ENCODE measurements at regions not wholly inside any gene's neighbourhood (a gene's known extent, or its start where the extent isn't known, plus 50 kb on each side); places are given as distances from the start of the nearest gene placed in this dataset.

- Histone ChIP-seq H3K27ac (ENCODE audit: low read depth, low read length) (no peak overlapping the region), H3K4me1 (ENCODE audit: insufficient read depth, low read length) (no peaks in the 10 kb centered on the region), H3K4me3 (ENCODE audit: low read length) (no peak overlapping the region), H3K9me3 (ENCODE audit: low read length) (no peaks in the 10 kb centered on the region), H3K36me3 (ENCODE audit: insufficient read depth, low read length) (no peaks in the 10 kb centered on the region), H3K27me3 (ENCODE audit: insufficient read depth, low read length, poor library complexity, severe bottlenecking) (no peaks in the 10 kb centered on the region)
- Mint-ChIP-seq H3K27me3 (peaks cover 4 to 24% of the 10 kb centered on the region in 2 donors), H3K4me3 (no peak overlapping the region), H3K4me1 (no peaks in the 10 kb centered on the region), H3K27ac (no peak overlapping the region), H3K9me3 (no peaks in the 10 kb centered on the region), H3K36me3 (no peaks in the 10 kb centered on the region)
- DNase-seq: no peak
- CTCF ChIA-PET: no interaction called here
- POLR2A ChIA-PET: no interaction called here
Measured at GRCh38 chr1:199302554-199302953, 663.7 kb downstream of the PTPRC start.

DNA sequence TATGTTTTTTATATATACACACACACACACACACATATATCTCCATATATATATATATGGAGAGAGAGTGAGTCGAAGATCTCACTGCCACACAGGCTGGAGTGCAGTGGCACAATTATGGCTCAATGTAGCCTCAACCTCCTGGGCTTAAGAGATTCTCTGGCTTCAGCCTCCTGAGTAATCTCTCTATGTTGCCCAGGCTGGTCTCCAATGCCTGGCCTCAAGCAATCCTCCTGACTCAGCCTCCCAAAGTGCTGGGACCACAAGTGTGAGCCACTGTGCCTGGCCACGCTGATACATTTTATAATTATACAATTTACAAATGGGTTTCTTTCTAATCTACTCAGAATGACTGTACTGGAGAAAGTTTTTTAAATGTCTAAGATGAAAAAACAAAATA, 664.2 kb downstream of the PTPRC start:
- Histone ChIP-seq H3K27ac (ENCODE audit: low read depth, low read length) (no peak overlapping the region), H3K4me3 (ENCODE audit: low read length) (no peak overlapping the region), H3K9me3 (ENCODE audit: low read length) (no peaks in the 10 kb centered on the region), H3K36me3 (ENCODE audit: insufficient read depth, low read length) (no peaks in the 10 kb centered on the region), H3K27me3 (ENCODE audit: insufficient read depth, low read length, poor library complexity, severe bottlenecking) (no peaks in the 10 kb centered on the region), H3K4me1 (ENCODE audit: insufficient read depth, low read length) (no peaks in the 10 kb centered on the region)
- peaks cover 4 to 23% of the 10 kb centered on the region in 2 donors for H3K27me3 Mint-ChIP-seq
- H3K4me3 Mint-ChIP-seq: no peak overlapping the region
- CTCF ChIA-PET: no interaction called here
- no peak for DNase-seq
- H3K36me3 Mint-ChIP-seq: no peaks in the 10 kb centered on the region
- H3K9me3 Mint-ChIP-seq: no peaks in the 10 kb centered on the region
- no peak overlapping the region for H3K27ac Mint-ChIP-seq
- H3K4me1 Mint-ChIP-seq: peaks cover 2 to 4% (median 4%) of the 10 kb centered on the region in 3 donors
- POLR2A ChIA-PET: no interaction called here

DNA sequence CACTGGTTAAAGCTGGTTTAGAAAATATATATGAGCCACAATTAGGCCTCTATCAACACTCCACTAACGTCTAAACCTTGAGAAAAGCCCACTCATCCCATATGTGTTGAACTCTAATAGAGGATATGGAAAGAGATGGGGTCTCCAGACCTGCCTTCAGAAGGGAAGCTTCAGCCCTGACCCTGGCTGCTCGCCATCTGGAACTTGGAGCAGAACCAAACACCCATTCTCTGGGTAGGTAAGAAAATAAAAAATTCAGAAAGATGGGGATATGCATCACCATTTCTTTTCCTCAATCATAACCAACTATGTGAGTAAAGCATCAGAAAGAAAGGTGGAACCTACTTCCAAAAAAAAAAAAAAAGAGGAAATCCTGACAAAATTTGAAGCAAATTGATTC, 666.2 kb downstream of the PTPRC start:
- DNase-seq: no peak
- Histone ChIP-seq H3K27ac (ENCODE audit: low read depth, low read length) (no peak overlapping the region), H3K36me3 (ENCODE audit: insufficient read depth, low read length) (no peaks in the 10 kb centered on the region), H3K27me3 (ENCODE audit: insufficient read depth, low read length, poor library complexity, severe bottlenecking) (no peaks in the 10 kb centered on the region), H3K4me3 (ENCODE audit: low read length) (no peak overlapping the region), H3K4me1 (ENCODE audit: insufficient read depth, low read length) (no peaks in the 10 kb centered on the region), H3K9me3 (ENCODE audit: low read length) (no peaks in the 10 kb centered on the region)
- no peaks in the 10 kb centered on the region for H3K36me3 Mint-ChIP-seq
- no peak overlapping the region for H3K4me3 Mint-ChIP-seq
- ChIA-PET CTCF (no interaction called here), POLR2A (no interaction called here)
- H3K4me1 Mint-ChIP-seq: peaks cover 4 to 9% (median 7%) of the 10 kb centered on the region in 3 donors
- H3K27me3 Mint-ChIP-seq: peaks cover 4 to 33% of the 10 kb centered on the region in 2 donors
- H3K27ac Mint-ChIP-seq: no peak overlapping the region
- no peaks in the 10 kb centered on the region for H3K9me3 Mint-ChIP-seq

DNA sequence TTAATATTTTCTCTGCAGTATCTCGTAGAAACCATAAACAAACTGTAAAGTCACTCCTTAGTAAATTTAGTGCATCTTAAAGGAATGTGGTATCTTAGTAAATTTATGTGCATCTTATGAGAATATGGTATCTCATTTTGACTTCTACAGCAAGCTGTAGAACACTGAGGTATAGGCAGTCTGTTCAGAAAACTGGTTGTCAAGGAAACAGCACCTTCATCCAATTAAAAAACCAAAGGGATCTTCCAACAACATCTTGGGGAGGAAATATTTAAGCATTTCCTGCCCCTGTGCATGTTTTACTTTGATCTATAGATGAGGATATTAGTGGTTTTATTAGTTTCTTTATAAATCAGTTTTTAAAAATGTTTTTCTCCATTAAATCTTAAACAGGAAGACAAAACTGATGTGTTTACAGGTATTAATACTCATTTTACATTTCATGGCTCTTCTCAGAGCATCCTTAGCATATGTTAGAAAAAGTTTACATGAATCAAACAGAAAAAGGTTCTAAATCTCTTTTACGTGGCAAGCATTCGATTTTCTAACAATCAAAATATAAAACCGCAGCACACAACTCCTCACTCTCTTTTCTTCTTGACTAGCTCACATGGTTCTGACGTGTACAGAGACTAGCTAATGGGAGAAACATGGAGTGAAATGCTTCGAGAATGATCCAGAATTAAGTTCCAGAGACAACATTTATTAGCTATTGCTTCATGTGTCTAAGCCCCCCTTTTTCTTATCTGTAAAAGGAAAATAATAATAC, 668.8 kb downstream of the PTPRC start:
- Histone ChIP-seq H3K27me3 (ENCODE audit: insufficient read depth, low read length, poor library complexity, severe bottlenecking) (no peaks in the 10 kb centered on the region), H3K9me3 (ENCODE audit: low read length) (no peaks in the 10 kb centered on the region), H3K27ac (ENCODE audit: low read depth, low read length) (no peak overlapping the region), H3K36me3 (ENCODE audit: insufficient read depth, low read length) (no peaks in the 10 kb centered on the region), H3K4me3 (ENCODE audit: low read length) (no peak overlapping the region), H3K4me1 (ENCODE audit: insufficient read depth, low read length) (no peaks in the 10 kb centered on the region)
- H3K4me3 Mint-ChIP-seq: peak overlapping the region in 2 of 7 donors; percentile 20 to 56
- peaks cover 4 to 9% (median 7%) of the 10 kb centered on the region in 3 donors for H3K4me1 Mint-ChIP-seq
- no peak for DNase-seq
- H3K27me3 Mint-ChIP-seq: peaks cover 5 to 48% of the 10 kb centered on the region in 2 donors
- ChIA-PET CTCF (no interaction called here), POLR2A (interaction anchor here (0.6 kb wide), 1 partner anchor 14 kb away, joined by 3 read pairs; no protein-coding TSS in a partner anchor)
- no peaks in the 10 kb centered on the region for H3K9me3 Mint-ChIP-seq
- no peak overlapping the region for H3K27ac Mint-ChIP-seq
- no peaks in the 10 kb centered on the region for H3K36me3 Mint-ChIP-seq

GRCh38 chr1:199308349-199308846, 669.6 kb downstream of the PTPRC start:
- H3K4me1 Mint-ChIP-seq: peaks cover 4 to 9% (median 7%) of the 10 kb centered on the region in 3 donors

GRCh38 chr1:199310708-199311107, 671.9 kb downstream of the PTPRC start:
- H3K27me3 Mint-ChIP-seq: peaks cover 5 to 45% of the 10 kb centered on the region in 2 donors
- no peak overlapping the region for H3K4me3 Mint-ChIP-seq
- Histone ChIP-seq H3K27me3 (ENCODE audit: insufficient read depth, low read length, poor library complexity, severe bottlenecking) (no peaks in the 10 kb centered on the region), H3K4me3 (ENCODE audit: low read length) (no peak overlapping the region), H3K36me3 (ENCODE audit: insufficient read depth, low read length) (no peaks in the 10 kb centered on the region), H3K27ac (ENCODE audit: low read depth, low read length) (no peak overlapping the region), H3K4me1 (ENCODE audit: insufficient read depth, low read length) (no peaks in the 10 kb centered on the region), H3K9me3 (ENCODE audit: low read length) (no peaks in the 10 kb centered on the region)
- no peak for DNase-seq
- H3K36me3 Mint-ChIP-seq: no peaks in the 10 kb centered on the region
- no peak overlapping the region for H3K27ac Mint-ChIP-seq
- peaks cover 4 to 9% (median 7%) of the 10 kb centered on the region in 3 donors for H3K4me1 Mint-ChIP-seq
- POLR2A ChIA-PET: no interaction called here
- no peaks in the 10 kb centered on the region for H3K9me3 Mint-ChIP-seq
- CTCF ChIA-PET: no interaction called here

More at GRCh38 chr1:199308349-199308846, 669.6 kb downstream of the PTPRC start:
- no peak for DNase-seq
- CTCF ChIA-PET: no interaction called here
- no peaks in the 10 kb centered on the region for H3K4me1 ChIP-seq (ENCODE audit: insufficient read depth, low read length)
- no peaks in the 10 kb centered on the region for H3K36me3 ChIP-seq (ENCODE audit: insufficient read depth, low read length)
- POLR2A ChIA-PET: no interaction called here
- Mint-ChIP-seq H3K9me3 (no peaks in the 10 kb centered on the region), H3K4me3 (peak overlapping the region in 2 of 7 donors; percentile 20 to 56), H3K36me3 (no peaks in the 10 kb centered on the region), H3K27me3 (peaks cover 5 to 54% of the 10 kb centered on the region in 2 donors), H3K27ac (no peak overlapping the region)
- H3K27ac ChIP-seq (ENCODE audit: low read depth, low read length): no peak overlapping the region
- no peaks in the 10 kb centered on the region for H3K9me3 ChIP-seq (ENCODE audit: low read length)
- H3K4me3 ChIP-seq (ENCODE audit: low read length): no peak overlapping the region
- H3K27me3 ChIP-seq (ENCODE audit: insufficient read depth, low read length, poor library complexity, severe bottlenecking): no peaks in the 10 kb centered on the region

- Mint-ChIP-seq H3K36me3 (no peaks in the 10 kb centered on the region), H3K4me3 (no peak overlapping the region), H3K9me3 (no peaks in the 10 kb centered on the region), H3K4me1 (peaks cover 4 to 9% (median 7%) of the 10 kb centered on the region in 3 donors), H3K27ac (no peak overlapping the region), H3K27me3 (peaks cover 5 to 37% of the 10 kb centered on the region in 2 donors)
- CTCF ChIA-PET: no interaction called here
- no peak overlapping the region for H3K4me3 ChIP-seq (ENCODE audit: low read length)
- DNase-seq: no peak
- no peaks in the 10 kb centered on the region for H3K9me3 ChIP-seq (ENCODE audit: low read length)
- no peaks in the 10 kb centered on the region for H3K4me1 ChIP-seq (ENCODE audit: insufficient read depth, low read length)
- H3K27ac ChIP-seq (ENCODE audit: low read depth, low read length): no peak overlapping the region
- no peaks in the 10 kb centered on the region for H3K36me3 ChIP-seq (ENCODE audit: insufficient read depth, low read length)
- POLR2A ChIA-PET: no interaction called here
- no peaks in the 10 kb centered on the region for H3K27me3 ChIP-seq (ENCODE audit: insufficient read depth, low read length, poor library complexity, severe bottlenecking)
Measured at GRCh38 chr1:199311478-199312262, 672.8 kb downstream of the PTPRC start.

DNA sequence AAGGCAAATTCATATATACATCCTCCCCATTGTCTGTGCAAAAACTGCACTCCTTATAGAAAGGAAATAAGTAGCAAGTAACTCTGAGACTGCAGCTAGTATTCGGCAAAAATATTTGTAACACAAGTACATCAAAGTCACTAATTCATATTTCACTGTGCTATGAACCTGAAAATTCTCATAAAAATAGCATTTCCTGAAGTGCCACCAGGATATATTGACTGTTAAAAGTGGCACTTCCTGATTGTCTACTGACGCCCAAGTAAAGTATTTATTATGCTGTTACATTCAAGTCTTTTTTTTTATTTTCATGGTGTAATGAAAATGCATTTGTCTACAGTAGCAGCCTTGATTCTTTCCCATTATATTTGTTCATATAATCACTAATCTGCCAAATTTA, 673.8 kb downstream of the PTPRC start:
- Mint-ChIP-seq H3K27ac (no peak overlapping the region), H3K9me3 (no peaks in the 10 kb centered on the region), H3K27me3 (peaks cover 2 to 36% of the 10 kb centered on the region in 2 donors), H3K4me3 (no peak overlapping the region), H3K36me3 (no peaks in the 10 kb centered on the region), H3K4me1 (peaks cover 4 to 8% (median 7%) of the 10 kb centered on the region in 3 donors)
- Histone ChIP-seq H3K36me3 (ENCODE audit: insufficient read depth, low read length) (no peaks in the 10 kb centered on the region), H3K4me3 (ENCODE audit: low read length) (no peak overlapping the region), H3K27ac (ENCODE audit: low read depth, low read length) (no peak overlapping the region), H3K9me3 (ENCODE audit: low read length) (no peaks in the 10 kb centered on the region), H3K4me1 (ENCODE audit: insufficient read depth, low read length) (no peaks in the 10 kb centered on the region), H3K27me3 (ENCODE audit: insufficient read depth, low read length, poor library complexity, severe bottlenecking) (no peaks in the 10 kb centered on the region)
- ChIA-PET POLR2A (no interaction called here), CTCF (no interaction called here)
- no peak for DNase-seq

All from CD8-positive, alpha-beta memory T cell (primary cell).